Neural progenitor cell (in vitro differentiated cells): ENCODE measurements at regions not wholly inside any gene's neighbourhood (a gene's known extent, or its start where the extent isn't known, plus 50 kb on each side); places are given as distances from the start of the nearest gene placed in this dataset.

Experiments used
- DNase-seq: peaks from one replicate; pipeline ENCODE4 v3.0.0-alpha.2; 2016; ENCODE audit warnings: low spot score
- H2AFZ ChIP-seq: fragments of 200-600 bp; sonication (generic); replicated peaks from 2 replicates; pipeline ENCODE4 v1.6.1; 2016; ENCODE audit warnings: antibody characterized with exemption
- H3F3A ChIP-seq: fragments of 200-600 bp; sonication (generic); 2 replicates; pipeline ENCODE4 v1.6.1; 2016; ENCODE audit warnings: antibody characterized with exemption, low read depth
- H3K27ac ChIP-seq: fragments of 200-600 bp; sonication (generic); 2 replicates; pipeline ENCODE4 v1.5.1; 2016; ENCODE audit warnings: mild to moderate bottlenecking
- H3K27me3 ChIP-seq: fragments of 200-600 bp; sonication (generic); 2 replicates; pipeline ENCODE4 v1.6.1; 2016; ENCODE audit warnings: mild to moderate bottlenecking, moderate library complexity
- H3K36me3 ChIP-seq: fragments of 200-600 bp; sonication (generic); 2 replicates; pipeline ENCODE4 v1.5.1; 2016
- H3K4me1 ChIP-seq: fragments of 200-600 bp; sonication (generic); 2 replicates; pipeline ENCODE4 v1.6.1; 2016; ENCODE audit warnings: mixed run types
- H3K4me2 ChIP-seq: fragments of 200-600 bp; sonication (generic); 2 replicates; pipeline ENCODE4 v1.6.1; 2016
- H3K4me3 ChIP-seq: fragments of 200-600 bp; sonication (generic); 2 replicates; pipeline ENCODE4 v1.5.1; 2016
- H3K79me2 ChIP-seq: fragments of 200-600 bp; sonication (generic); 2 replicates; pipeline ENCODE4 v1.6.1; 2016; ENCODE audit warnings: low read depth
- H3K9ac ChIP-seq: fragments of 200-600 bp; sonication (generic); 2 replicates; pipeline ENCODE4 v1.6.1; 2016
- H3K9me3 ChIP-seq: fragments of 200-600 bp; sonication (generic); 2 replicates; pipeline ENCODE4 v1.5.1; 2016; ENCODE audit warnings: low read depth
- H4K20me1 ChIP-seq: fragments of 200-600 bp; sonication (generic); 2 replicates; pipeline ENCODE4 v1.6.1; 2016; ENCODE audit warnings: low read depth
- H3K27ac Mint-ChIP-seq: 3 replicates; pipeline ENCODE4 v1.8.0; 2021; ENCODE audit warnings: mixed read lengths
- H3K27me3 Mint-ChIP-seq: 2 replicates; pipeline ENCODE4 v1.8.0; 2022; ENCODE audit warnings: low read depth, mild to moderate bottlenecking, inconsistent platforms, moderate library complexity, mixed read lengths; ENCODE audit not compliant: insufficient read depth
- H3K36me3 Mint-ChIP-seq: 3 replicates; pipeline ENCODE4 v1.8.0; 2021; ENCODE audit warnings: mixed read lengths
- H3K4me1 Mint-ChIP-seq: 3 replicates; pipeline ENCODE4 v1.8.0; 2021; ENCODE audit warnings: mixed read lengths
- H3K4me3 Mint-ChIP-seq: 3 replicates; pipeline ENCODE4 v1.8.0; 2021; ENCODE audit warnings: mild to moderate bottlenecking, moderate library complexity, mixed read lengths
- H3K9me3 Mint-ChIP-seq: 3 replicates; pipeline ENCODE4 v1.8.0; 2020; ENCODE audit warnings: mixed read lengths
- EZH2 ChIP-seq: fragments of 200-600 bp; sonication (generic); IDR thresholded peaks from 2 replicates; pipeline ENCODE4 v1.6.1; 2017; ENCODE audit warnings: antibody characterized with exemption, mild to moderate bottlenecking, moderate library complexity
- EZH2phosphoT487 ChIP-seq: fragments of 200-600 bp; sonication (generic); IDR thresholded peaks from 2 replicates; pipeline ENCODE4 v1.6.1; 2017; ENCODE audit warnings: antibody characterized with exemption
- TF ChIP-seq, protein P1 (sequence below): fragments of 200-600 bp; sonication (generic); IDR thresholded peaks from 2 replicates; pipeline ENCODE4 v1.5.1; 2017; ENCODE audit warnings: antibody characterized with exemption, mild to moderate bottlenecking

DNA sequence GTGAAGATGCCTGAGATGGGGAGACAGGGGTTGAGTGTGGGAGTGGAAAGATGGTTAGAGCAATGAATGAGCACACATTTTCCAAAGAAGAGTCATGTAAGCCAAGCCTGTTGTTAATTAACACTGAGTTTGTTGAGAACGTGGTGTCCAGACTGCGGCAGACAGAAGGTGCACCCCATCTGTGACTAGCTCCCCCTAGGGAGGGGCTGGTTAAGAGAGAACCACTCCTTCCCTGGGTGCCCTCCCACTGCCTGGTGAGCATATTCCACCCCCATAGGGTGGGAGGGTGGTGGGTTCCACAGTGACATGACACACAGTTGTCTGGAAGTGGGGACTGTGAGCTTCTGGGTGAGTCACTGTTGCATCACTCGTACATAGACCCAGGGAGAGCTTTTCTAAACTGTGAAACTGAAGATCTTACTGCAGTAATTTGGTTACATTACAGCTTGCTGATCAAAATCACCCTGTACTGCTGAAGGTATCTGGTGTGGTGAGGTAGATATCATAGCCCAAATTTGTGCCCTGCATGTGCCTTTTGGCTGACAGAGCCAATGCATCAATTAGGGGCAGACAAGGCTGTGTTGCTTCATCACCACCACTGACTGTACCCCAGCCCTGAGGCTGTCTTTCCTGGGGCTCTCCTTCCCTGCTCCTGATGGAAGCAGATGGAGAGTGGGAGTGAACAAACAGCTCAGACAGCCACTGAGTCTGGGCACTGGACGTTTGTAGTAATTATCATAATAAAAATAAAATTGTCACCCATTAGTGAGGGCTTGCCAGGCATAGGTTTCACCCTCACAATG lies 150.9 kb downstream of the EMP1 start:
- H2AFZ ChIP-seq = no peak overlapping the region

DNA sequence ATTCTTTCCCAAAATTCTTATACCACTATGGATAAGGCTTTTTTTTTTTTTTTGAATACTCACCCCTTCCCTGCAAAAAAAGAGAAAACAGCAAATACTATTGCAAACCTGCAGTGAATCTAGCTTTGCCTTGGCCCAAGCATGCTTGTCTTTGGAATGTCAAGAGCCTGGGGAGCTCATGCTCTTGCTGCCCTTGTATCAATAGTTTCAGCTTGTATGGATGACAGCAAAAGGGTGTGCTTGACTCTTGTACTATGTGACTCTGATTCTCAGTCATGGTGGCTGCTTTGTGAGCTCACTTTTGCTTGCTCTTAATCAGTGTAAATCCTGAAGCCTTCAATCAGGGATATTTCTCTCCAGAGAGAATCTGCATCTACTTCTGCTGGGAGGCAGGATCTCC lies 149.2 kb downstream of the EMP1 start:
- H3F3A ChIP-seq = no peaks in the 10 kb centered on the region
- TF ChIP-seq, protein P1, sequence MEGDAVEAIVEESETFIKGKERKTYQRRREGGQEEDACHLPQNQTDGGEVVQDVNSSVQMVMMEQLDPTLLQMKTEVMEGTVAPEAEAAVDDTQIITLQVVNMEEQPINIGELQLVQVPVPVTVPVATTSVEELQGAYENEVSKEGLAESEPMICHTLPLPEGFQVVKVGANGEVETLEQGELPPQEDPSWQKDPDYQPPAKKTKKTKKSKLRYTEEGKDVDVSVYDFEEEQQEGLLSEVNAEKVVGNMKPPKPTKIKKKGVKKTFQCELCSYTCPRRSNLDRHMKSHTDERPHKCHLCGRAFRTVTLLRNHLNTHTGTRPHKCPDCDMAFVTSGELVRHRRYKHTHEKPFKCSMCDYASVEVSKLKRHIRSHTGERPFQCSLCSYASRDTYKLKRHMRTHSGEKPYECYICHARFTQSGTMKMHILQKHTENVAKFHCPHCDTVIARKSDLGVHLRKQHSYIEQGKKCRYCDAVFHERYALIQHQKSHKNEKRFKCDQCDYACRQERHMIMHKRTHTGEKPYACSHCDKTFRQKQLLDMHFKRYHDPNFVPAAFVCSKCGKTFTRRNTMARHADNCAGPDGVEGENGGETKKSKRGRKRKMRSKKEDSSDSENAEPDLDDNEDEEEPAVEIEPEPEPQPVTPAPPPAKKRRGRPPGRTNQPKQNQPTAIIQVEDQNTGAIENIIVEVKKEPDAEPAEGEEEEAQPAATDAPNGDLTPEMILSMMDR = no peak

More for the DNA sequence above, 150.9 kb downstream of the EMP1 start:
- DNase-seq = no peak
- Histone ChIP-seq H3K36me3 (no peaks in the 10 kb centered on the region), H3F3A (no peaks in the 10 kb centered on the region), H3K4me2 (no peak overlapping the region), H3K9ac (no peak overlapping the region), H3K79me2 (no peaks in the 10 kb centered on the region), H3K4me3 (no peak overlapping the region), H3K27me3 (no peaks in the 10 kb centered on the region), H4K20me1 (no peaks in the 10 kb centered on the region), H3K4me1 (peaks cover 8% of the 10 kb centered on the region), H3K9me3 (no peaks in the 10 kb centered on the region), H3K27ac (no peak overlapping the region)
- no peak overlapping the region for H3K4me3 Mint-ChIP-seq
- H3K9me3 Mint-ChIP-seq = no peaks in the 10 kb centered on the region
- H3K36me3 Mint-ChIP-seq = no peaks in the 10 kb centered on the region
- H3K4me1 Mint-ChIP-seq = no peaks in the 10 kb centered on the region
- no peak overlapping the region for H3K27ac Mint-ChIP-seq
- TF ChIP-seq, protein P1 = no peak
- TF ChIP-seq EZH2phosphoT487 = no peak
- TF ChIP-seq EZH2 = no peak
- peaks cover 3% of the 10 kb centered on the region for H3K27me3 Mint-ChIP-seq

DNA sequence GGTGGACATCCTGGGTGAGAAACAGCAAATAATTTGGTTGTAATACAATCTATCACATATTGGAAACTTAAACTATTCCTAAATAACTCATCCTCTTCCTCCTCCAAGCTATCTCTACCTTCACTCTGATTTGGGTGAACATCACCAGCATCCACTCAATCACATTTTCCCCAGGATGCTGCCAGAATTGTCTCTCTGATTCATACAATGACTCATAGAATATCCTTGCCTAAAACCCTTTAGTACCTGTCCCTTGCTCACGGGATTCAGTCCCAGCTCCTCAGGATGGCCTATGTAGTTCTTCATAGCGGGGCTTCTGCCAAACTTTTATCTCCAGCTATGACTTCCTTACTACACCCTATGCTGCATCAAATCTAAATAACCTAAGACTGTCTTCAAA lies 146.8 kb downstream of the EMP1 start:
- H3K27ac Mint-ChIP-seq = no peak overlapping the region
- no peaks in the 10 kb centered on the region for H3K4me1 Mint-ChIP-seq
- no peaks in the 10 kb centered on the region for H3K36me3 ChIP-seq
- no peak overlapping the region for H3K9ac ChIP-seq
- H3K9me3 ChIP-seq = no peaks in the 10 kb centered on the region
- no peak overlapping the region for H2AFZ ChIP-seq
- H4K20me1 ChIP-seq = no peaks in the 10 kb centered on the region
- no peaks in the 10 kb centered on the region for H3K36me3 Mint-ChIP-seq
- H3K79me2 ChIP-seq = no peaks in the 10 kb centered on the region
- H3K4me3 ChIP-seq = no peak overlapping the region
- peaks cover 5% of the 10 kb centered on the region for H3K9me3 Mint-ChIP-seq
- peaks cover 6% of the 10 kb centered on the region for H3K27me3 Mint-ChIP-seq
- TF ChIP-seq, protein P1 = no peak
- TF ChIP-seq EZH2phosphoT487 (no peak), EZH2 (no peak)
- no peaks in the 10 kb centered on the region for H3K27me3 ChIP-seq
- H3K4me2 ChIP-seq = no peak overlapping the region
- no peak for DNase-seq
- H3K27ac ChIP-seq = no peak overlapping the region
- no peak overlapping the region for H3K4me3 Mint-ChIP-seq
- peaks cover 3% of the 10 kb centered on the region for H3K4me1 ChIP-seq
- no peaks in the 10 kb centered on the region for H3F3A ChIP-seq

More for the DNA sequence above, 149.2 kb downstream of the EMP1 start:
- H3K36me3 ChIP-seq = no peaks in the 10 kb centered on the region
- Mint-ChIP-seq H3K4me1 (no peaks in the 10 kb centered on the region), H3K9me3 (peaks cover 3% of the 10 kb centered on the region), H3K27me3 (peaks cover 3% of the 10 kb centered on the region), H3K27ac (no peak overlapping the region), H3K36me3 (no peaks in the 10 kb centered on the region), H3K4me3 (no peak overlapping the region)
- H3K4me2 ChIP-seq = no peak overlapping the region
- no peak for DNase-seq
- H2AFZ ChIP-seq = no peak overlapping the region
- H3K9ac ChIP-seq = no peak overlapping the region
- peaks cover 8% of the 10 kb centered on the region for H3K4me1 ChIP-seq
- H4K20me1 ChIP-seq = no peaks in the 10 kb centered on the region
- no peaks in the 10 kb centered on the region for H3K27me3 ChIP-seq
- H3K4me3 ChIP-seq = no peak overlapping the region
- H3K79me2 ChIP-seq = no peaks in the 10 kb centered on the region
- no peak overlapping the region for H3K27ac ChIP-seq
- H3K9me3 ChIP-seq = no peaks in the 10 kb centered on the region
